IMR-90 (cell line): ENCODE measurements at regions not wholly inside any gene's neighbourhood (a gene's known extent, or its start where the extent isn't known, plus 50 kb on each side); places are given as distances from the start of the nearest gene placed in this dataset.

ENCODE experiments used
- BHLHE40 ChIP-seq: fragments of 150-350 bp; IDR thresholded peaks from 2 replicates; pipeline ENCODE4 v1.6.1; 2016; ENCODE audit warnings: mild to moderate bottlenecking, low read depth, low read length
- CEBPB ChIP-seq: IDR thresholded peaks from 2 replicates; pipeline ENCODE4 v1.6.1; 2012; ENCODE audit warnings: low read depth, low read length, improper control_type of control experiment
- CTCF ChIP-seq: conservative IDR thresholded peaks from 2 replicates; pipeline ENCODE4 v1.5.1; 2012; ENCODE audit warnings: mild to moderate bottlenecking, low read depth, low read length, improper control_type of control experiment
- FOS ChIP-seq: fragments of 150-350 bp; IDR thresholded peaks from 2 replicates; pipeline ENCODE4 v1.6.1; 2016; ENCODE audit warnings: low read depth, low read length
- MAFK ChIP-seq: IDR thresholded peaks from 2 replicates; pipeline ENCODE4 v1.6.1; 2012; ENCODE audit warnings: low read depth, low read length, improper control_type of control experiment
- MXI1 ChIP-seq: IDR thresholded peaks from 2 replicates; pipeline ENCODE4 v1.6.1; 2012; ENCODE audit warnings: low read depth, mild to moderate bottlenecking, low read length, moderate library complexity, borderline replicate concordance
- POLR2A ChIP-seq: IDR thresholded peaks from 2 replicates; pipeline ENCODE4 v1.6.1; 2012; ENCODE audit warnings: mild to moderate bottlenecking, low read depth, low read length
- RAD21 ChIP-seq: IDR thresholded peaks from 2 replicates; pipeline ENCODE4 v1.6.1; 2012; ENCODE audit warnings: low read length, improper control_type of control experiment
- RCOR1 ChIP-seq: IDR thresholded peaks from 2 replicates; pipeline ENCODE4 v1.6.1; 2012; ENCODE audit warnings: mild to moderate bottlenecking, low read length, improper control_type of control experiment; ENCODE audit not compliant: insufficient replicate concordance
- RFX5 ChIP-seq: IDR thresholded peaks from 2 replicates; pipeline ENCODE4 v1.8.0; 2012; ENCODE audit warnings: low read depth, mild to moderate bottlenecking, low read length, moderate library complexity
- SMC3 ChIP-seq: fragments of 150-350 bp; IDR thresholded peaks from 2 replicates; pipeline ENCODE4 v1.6.1; 2016; ENCODE audit warnings: low read depth, mild to moderate bottlenecking, antibody characterized with exemption, low read length, moderate library complexity
- USF2 ChIP-seq: fragments of 150-350 bp; IDR thresholded peaks from 2 replicates; pipeline ENCODE4 v1.6.1; 2017; ENCODE audit warnings: mild to moderate bottlenecking, antibody characterized with exemption, low read length, low read depth

GRCh38 chr12:40615590-40615989 is 76.6 kb upstream of the CNTN1 start:
- TF ChIP-seq CTCF (no peak), SMC3 (no peak), RCOR1 (no peak), CEBPB (no peak), POLR2A (no peak), FOS (no peak), MAFK (peak; percentile 43), MXI1 (no peak), RAD21 (no peak), BHLHE40 (no peak), RFX5 (no peak), USF2 (no peak)
